ENCODE measurements at regions not wholly inside any gene's neighbourhood (a gene's known extent, or its start where the extent isn't known, plus 50 kb on each side); places are given as distances from the start of the nearest gene placed in this dataset.

GRCh38 chr4:174438711-174439110 lies 83.6 kb downstream of the HPGD start:
- Mint-ChIP-seq H3K9me3 (no peaks in the 10 kb centered on the region), H3K4me1 (ENCODE audit: low read depth) (no peaks in the 10 kb centered on the region), H3K27me3 (ENCODE audit: insufficient read depth) (peaks cover 4% of the 10 kb centered on the region), H3K36me3 (ENCODE audit: low read depth) (no peaks in the 10 kb centered on the region), H3K27ac (no peak overlapping the region), H3K4me3 (no peak overlapping the region)
- DNase-seq (ENCODE audit: low spot score) = no peak
- intact Hi-C loops (cut with micrococcal nuclease) = no loop called here

GRCh38 chr4:174437749-174438148 lies 84.5 kb downstream of the HPGD start:
- no peaks in the 10 kb centered on the region for H3K9me3 Mint-ChIP-seq

GRCh38 chr4:174437324-174437723 lies 85.0 kb downstream of the HPGD start:
- H3K27ac Mint-ChIP-seq = no peak overlapping the region
- H3K36me3 Mint-ChIP-seq (ENCODE audit: low read depth) = no peaks in the 10 kb centered on the region
- no peak overlapping the region for H3K4me3 Mint-ChIP-seq
- H3K9me3 Mint-ChIP-seq = no peaks in the 10 kb centered on the region
- no peaks in the 10 kb centered on the region for H3K4me1 Mint-ChIP-seq (ENCODE audit: low read depth)
- no peaks in the 10 kb centered on the region for H3K27me3 Mint-ChIP-seq (ENCODE audit: insufficient read depth)
- intact Hi-C loops (cut with micrococcal nuclease) = no loop called here
- no peak for DNase-seq (ENCODE audit: low spot score)

More at GRCh38 chr4:174437749-174438148, 84.5 kb downstream of the HPGD start:
- intact Hi-C loops (cut with micrococcal nuclease) = no loop called here
- H3K36me3 Mint-ChIP-seq (ENCODE audit: low read depth) = no peaks in the 10 kb centered on the region
- no peaks in the 10 kb centered on the region for H3K4me1 Mint-ChIP-seq (ENCODE audit: low read depth)
- no peak overlapping the region for H3K4me3 Mint-ChIP-seq
- no peak for DNase-seq (ENCODE audit: low spot score)
- no peak overlapping the region for H3K27ac Mint-ChIP-seq
- H3K27me3 Mint-ChIP-seq (ENCODE audit: insufficient read depth) = no peaks in the 10 kb centered on the region

GRCh38 chr4:174436377-174436776 lies 85.9 kb downstream of the HPGD start:
- Mint-ChIP-seq H3K4me3 (no peak overlapping the region), H3K9me3 (no peaks in the 10 kb centered on the region), H3K36me3 (ENCODE audit: low read depth) (no peaks in the 10 kb centered on the region)

GRCh38 chr4:174435974-174436373 lies 86.3 kb downstream of the HPGD start:
- Mint-ChIP-seq H3K27ac (no peak overlapping the region), H3K4me3 (no peak overlapping the region), H3K9me3 (no peaks in the 10 kb centered on the region), H3K36me3 (ENCODE audit: low read depth) (no peaks in the 10 kb centered on the region), H3K27me3 (ENCODE audit: insufficient read depth) (no peaks in the 10 kb centered on the region), H3K4me1 (ENCODE audit: low read depth) (no peaks in the 10 kb centered on the region)
- DNase-seq (ENCODE audit: low spot score) = no peak
- intact Hi-C loops (cut with micrococcal nuclease) = no loop called here

More at GRCh38 chr4:174436377-174436776, 85.9 kb downstream of the HPGD start:
- intact Hi-C loops (cut with micrococcal nuclease) = no loop called here
- H3K4me1 Mint-ChIP-seq (ENCODE audit: low read depth) = no peaks in the 10 kb centered on the region
- no peak overlapping the region for H3K27ac Mint-ChIP-seq
- no peak for DNase-seq (ENCODE audit: low spot score)
- H3K27me3 Mint-ChIP-seq (ENCODE audit: insufficient read depth) = no peaks in the 10 kb centered on the region

GRCh38 chr4:174434455-174434854 lies 87.8 kb downstream of the HPGD start:
- Mint-ChIP-seq H3K27me3 (ENCODE audit: insufficient read depth) (no peaks in the 10 kb centered on the region), H3K27ac (no peak overlapping the region), H3K9me3 (no peaks in the 10 kb centered on the region), H3K4me1 (ENCODE audit: low read depth) (no peaks in the 10 kb centered on the region), H3K4me3 (no peak overlapping the region), H3K36me3 (ENCODE audit: low read depth) (no peaks in the 10 kb centered on the region)
- no peak for DNase-seq (ENCODE audit: low spot score)
- intact Hi-C loops (cut with micrococcal nuclease) = no loop called here

GRCh38 chr4:174430576-174430975 lies 91.7 kb downstream of the HPGD start:
- intact Hi-C loops (cut with micrococcal nuclease) = no loop called here
- H3K36me3 Mint-ChIP-seq (ENCODE audit: low read depth) = no peaks in the 10 kb centered on the region
- H3K27ac Mint-ChIP-seq = no peak overlapping the region
- H3K27me3 Mint-ChIP-seq (ENCODE audit: insufficient read depth) = peaks cover 5% of the 10 kb centered on the region
- no peaks in the 10 kb centered on the region for H3K9me3 Mint-ChIP-seq
- DNase-seq (ENCODE audit: low spot score) = no peak
- H3K4me1 Mint-ChIP-seq (ENCODE audit: low read depth) = no peaks in the 10 kb centered on the region
- no peak overlapping the region for H3K4me3 Mint-ChIP-seq

- no peaks in the 10 kb centered on the region for H3K4me1 Mint-ChIP-seq (ENCODE audit: low read depth)
- no peak overlapping the region for H3K27ac Mint-ChIP-seq
- intact Hi-C loops (cut with micrococcal nuclease) = no loop called here
Measured at GRCh38 chr4:174429701-174430410, 92.4 kb downstream of the HPGD start.

GRCh38 chr4:174427571-174428140 lies 94.6 kb downstream of the HPGD start:
- H3K4me1 Mint-ChIP-seq (ENCODE audit: low read depth) = no peaks in the 10 kb centered on the region
- intact Hi-C loops (cut with micrococcal nuclease) = no loop called here
- H3K27ac Mint-ChIP-seq = no peak overlapping the region
- no peak overlapping the region for H3K4me3 Mint-ChIP-seq
- no peak for DNase-seq (ENCODE audit: low spot score)
- H3K27me3 Mint-ChIP-seq (ENCODE audit: insufficient read depth) = peaks cover 5% of the 10 kb centered on the region
- H3K9me3 Mint-ChIP-seq = no peaks in the 10 kb centered on the region
- no peaks in the 10 kb centered on the region for H3K36me3 Mint-ChIP-seq (ENCODE audit: low read depth)

More at GRCh38 chr4:174429701-174430410, 92.4 kb downstream of the HPGD start:
- Mint-ChIP-seq H3K36me3 (ENCODE audit: low read depth) (no peaks in the 10 kb centered on the region), H3K27me3 (ENCODE audit: insufficient read depth) (peaks cover 5% of the 10 kb centered on the region), H3K9me3 (no peaks in the 10 kb centered on the region), H3K4me3 (no peak overlapping the region)
- DNase-seq (ENCODE audit: low spot score) = no peak

- no peak overlapping the region for H3K4me3 Mint-ChIP-seq
- peaks cover under 1% of the 10 kb centered on the region for H3K4me1 Mint-ChIP-seq (ENCODE audit: low read depth)
- intact Hi-C loops (cut with micrococcal nuclease) = no loop called here
- H3K27me3 Mint-ChIP-seq (ENCODE audit: insufficient read depth) = peaks cover 5% of the 10 kb centered on the region
- DNase-seq (ENCODE audit: low spot score) = no peak
- no peaks in the 10 kb centered on the region for H3K9me3 Mint-ChIP-seq
- H3K27ac Mint-ChIP-seq = no peak overlapping the region
- no peaks in the 10 kb centered on the region for H3K36me3 Mint-ChIP-seq (ENCODE audit: low read depth)
Measured at GRCh38 chr4:174425669-174426068, 96.6 kb downstream of the HPGD start.

- Mint-ChIP-seq H3K27me3 (ENCODE audit: insufficient read depth) (peaks cover 3% of the 10 kb centered on the region), H3K9me3 (no peaks in the 10 kb centered on the region), H3K4me1 (ENCODE audit: low read depth) (peaks cover 13% of the 10 kb centered on the region), H3K4me3 (no peak overlapping the region), H3K36me3 (ENCODE audit: low read depth) (no peaks in the 10 kb centered on the region), H3K27ac (no peak overlapping the region)
- DNase-seq (ENCODE audit: low spot score) = no peak
- intact Hi-C loops (cut with micrococcal nuclease) = no loop called here
Measured at GRCh38 chr4:174423257-174423944, 98.9 kb downstream of the HPGD start.

GRCh38 chr4:174422893-174423256 lies 99.4 kb downstream of the HPGD start:
- no peaks in the 10 kb centered on the region for H3K36me3 Mint-ChIP-seq (ENCODE audit: low read depth)
- H3K4me1 Mint-ChIP-seq (ENCODE audit: low read depth) = peaks cover 13% of the 10 kb centered on the region
- H3K9me3 Mint-ChIP-seq = no peaks in the 10 kb centered on the region
- no peak overlapping the region for H3K4me3 Mint-ChIP-seq
- peaks cover 3% of the 10 kb centered on the region for H3K27me3 Mint-ChIP-seq (ENCODE audit: insufficient read depth)
- H3K27ac Mint-ChIP-seq = no peak overlapping the region
- no peak for DNase-seq (ENCODE audit: low spot score)
- intact Hi-C loops (cut with micrococcal nuclease) = no loop called here

GRCh38 chr4:174420316-174420715 lies 102.0 kb downstream of the HPGD start:
- Mint-ChIP-seq H3K9me3 (no peaks in the 10 kb centered on the region), H3K36me3 (ENCODE audit: low read depth) (no peaks in the 10 kb centered on the region), H3K27ac (peak overlapping the region; percentile 2), H3K27me3 (ENCODE audit: insufficient read depth) (peaks cover 2% of the 10 kb centered on the region), H3K4me1 (ENCODE audit: low read depth) (peaks cover 13% of the 10 kb centered on the region), H3K4me3 (no peak overlapping the region)
- DNase-seq (ENCODE audit: low spot score) = no peak
- intact Hi-C loops (cut with micrococcal nuclease) = no loop called here
